ENCODE measurements at regions not wholly inside any gene's neighbourhood (a gene's known extent, or its start where the extent isn't known, plus 50 kb on each side); places are given as distances from the start of the nearest gene placed in this dataset.

DNA sequence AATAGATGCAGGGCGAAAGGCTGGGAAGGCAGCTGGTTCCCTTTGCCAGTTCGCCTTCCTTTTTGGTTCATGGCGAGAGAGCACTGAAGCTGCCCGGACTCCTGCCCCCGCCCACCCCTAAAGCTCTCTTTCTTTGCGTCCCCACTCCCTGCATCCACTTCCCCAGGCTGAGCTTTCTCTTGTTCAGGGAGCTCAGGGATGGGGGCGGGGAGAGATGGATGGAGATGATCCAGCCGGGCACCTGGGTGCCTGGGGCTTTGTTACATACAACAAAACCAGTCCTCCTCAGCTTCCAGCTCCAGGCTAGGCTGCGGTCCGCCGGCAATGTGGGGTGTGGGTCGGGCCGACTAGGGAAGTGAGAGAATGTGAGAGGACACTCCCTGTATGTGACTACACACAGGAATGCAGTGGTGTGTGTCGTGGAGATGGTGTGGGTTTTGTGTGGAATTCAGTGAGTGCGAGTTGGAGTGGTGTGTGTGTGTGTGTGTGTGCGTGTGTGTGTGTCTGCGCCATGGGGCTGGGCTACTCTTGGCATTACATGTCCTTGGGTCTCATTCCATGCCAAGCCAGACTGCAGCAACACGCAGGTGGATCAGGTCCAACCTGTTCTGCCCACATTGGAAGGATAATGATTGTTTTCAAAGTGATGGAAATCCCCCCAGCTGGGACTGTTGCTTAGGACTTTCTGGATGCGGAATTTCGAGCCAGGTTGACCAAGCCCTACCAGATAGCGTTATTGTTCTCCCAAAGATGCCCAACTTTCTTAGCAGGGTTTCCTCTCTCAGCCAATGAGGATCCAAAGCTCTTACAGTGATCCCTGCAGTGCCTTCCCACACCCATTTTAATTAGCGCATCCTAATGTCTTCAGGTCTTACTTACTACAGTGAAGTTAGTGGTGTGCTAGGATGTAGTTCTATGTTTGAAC is 149.4 kb upstream of the CHRDL1 start:
- no peaks in the 10 kb centered on the region for H3K27me3 ChIP-seq (ENCODE audit: low read length)
- TF ChIP-seq, protein P1, sequence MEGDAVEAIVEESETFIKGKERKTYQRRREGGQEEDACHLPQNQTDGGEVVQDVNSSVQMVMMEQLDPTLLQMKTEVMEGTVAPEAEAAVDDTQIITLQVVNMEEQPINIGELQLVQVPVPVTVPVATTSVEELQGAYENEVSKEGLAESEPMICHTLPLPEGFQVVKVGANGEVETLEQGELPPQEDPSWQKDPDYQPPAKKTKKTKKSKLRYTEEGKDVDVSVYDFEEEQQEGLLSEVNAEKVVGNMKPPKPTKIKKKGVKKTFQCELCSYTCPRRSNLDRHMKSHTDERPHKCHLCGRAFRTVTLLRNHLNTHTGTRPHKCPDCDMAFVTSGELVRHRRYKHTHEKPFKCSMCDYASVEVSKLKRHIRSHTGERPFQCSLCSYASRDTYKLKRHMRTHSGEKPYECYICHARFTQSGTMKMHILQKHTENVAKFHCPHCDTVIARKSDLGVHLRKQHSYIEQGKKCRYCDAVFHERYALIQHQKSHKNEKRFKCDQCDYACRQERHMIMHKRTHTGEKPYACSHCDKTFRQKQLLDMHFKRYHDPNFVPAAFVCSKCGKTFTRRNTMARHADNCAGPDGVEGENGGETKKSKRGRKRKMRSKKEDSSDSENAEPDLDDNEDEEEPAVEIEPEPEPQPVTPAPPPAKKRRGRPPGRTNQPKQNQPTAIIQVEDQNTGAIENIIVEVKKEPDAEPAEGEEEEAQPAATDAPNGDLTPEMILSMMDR (IDR thresholded peaks at IDR 0.05; ENCODE audit: insufficient read depth, low read length, poor library complexity, severe bottlenecking): no peak
- TF ChIP-seq EZH2phosphoT487 (conservative IDR thresholded peaks at IDR 0.05; ENCODE audit: low read length): no peak
- no peaks in the 10 kb centered on the region for H3F3A ChIP-seq (ENCODE audit: insufficient read depth)
- H3K79me2 ChIP-seq (ENCODE audit: insufficient read depth, low read length): no peaks in the 10 kb centered on the region
- H3K9ac ChIP-seq (ENCODE audit: low read length): no peak overlapping the region
- no peak overlapping the region for H3K4me2 ChIP-seq (ENCODE audit: low read depth, low read length, poor library complexity, severe bottlenecking)
- no peak overlapping the region for H2AFZ ChIP-seq (ENCODE audit: low read depth, low read length, severe bottlenecking)
- no peaks in the 10 kb centered on the region for H3K9me2 ChIP-seq (replicated peaks; ENCODE audit: insufficient read depth, low read length)
- H3K9me3 ChIP-seq (ENCODE audit: insufficient read depth, low read length): no peaks in the 10 kb centered on the region
- H4K20me1 ChIP-seq (ENCODE audit: low read depth, low read length): no peaks in the 10 kb centered on the region
- no peaks in the 10 kb centered on the region for H3K36me3 ChIP-seq (ENCODE audit: low read length)
- no peak overlapping the region for H3K4me3 ChIP-seq (ENCODE audit: insufficient read depth, low read length, poor library complexity, severe bottlenecking)
- no peak overlapping the region for H3K27ac ChIP-seq (ENCODE audit: low read depth, low read length)

DNA sequence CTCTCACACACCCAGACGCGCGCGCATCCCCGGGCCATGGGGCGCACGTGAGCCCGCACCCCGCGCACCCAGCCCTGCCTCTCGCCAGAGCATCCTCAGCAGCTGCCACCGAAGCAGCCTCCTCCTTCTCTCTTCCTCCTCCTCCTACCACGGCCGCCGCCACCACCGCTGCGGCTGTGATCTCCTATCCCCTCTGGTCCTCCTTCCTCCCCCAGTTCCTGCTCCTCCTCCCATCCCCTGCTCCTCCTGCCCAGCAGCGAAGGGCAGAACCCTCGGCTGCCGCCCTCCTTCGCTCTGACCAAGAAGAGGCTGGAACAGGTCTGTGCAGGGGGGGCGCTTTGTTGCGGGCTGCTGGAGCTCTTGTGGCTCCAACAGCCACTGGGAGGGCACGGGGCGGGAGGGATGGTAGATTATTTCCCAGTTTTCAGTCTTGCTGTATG is 148.7 kb upstream of the CHRDL1 start:
- no peaks in the 10 kb centered on the region for H3K36me3 ChIP-seq (ENCODE audit: low read length)
- H3K27me3 ChIP-seq (ENCODE audit: low read length): no peaks in the 10 kb centered on the region
- H2AFZ ChIP-seq (ENCODE audit: low read depth, low read length, severe bottlenecking): no peak overlapping the region
- H3K9ac ChIP-seq (ENCODE audit: low read length): no peak overlapping the region
- no peaks in the 10 kb centered on the region for H4K20me1 ChIP-seq (ENCODE audit: low read depth, low read length)
- TF ChIP-seq, protein P1 (IDR thresholded peaks at IDR 0.05; ENCODE audit: insufficient read depth, low read length, poor library complexity, severe bottlenecking): no peak
- no peak for TF ChIP-seq EZH2phosphoT487 (conservative IDR thresholded peaks at IDR 0.05; ENCODE audit: low read length)
- no peak overlapping the region for H3K4me3 ChIP-seq (ENCODE audit: insufficient read depth, low read length, poor library complexity, severe bottlenecking)
- no peak overlapping the region for H3K27ac ChIP-seq (ENCODE audit: low read depth, low read length)
- no peak overlapping the region for H3K4me2 ChIP-seq (ENCODE audit: low read depth, low read length, poor library complexity, severe bottlenecking)
- no peaks in the 10 kb centered on the region for H3K9me2 ChIP-seq (replicated peaks; ENCODE audit: insufficient read depth, low read length)
- H3K79me2 ChIP-seq (ENCODE audit: insufficient read depth, low read length): no peaks in the 10 kb centered on the region
- H3K9me3 ChIP-seq (ENCODE audit: insufficient read depth, low read length): no peaks in the 10 kb centered on the region
- H3F3A ChIP-seq (ENCODE audit: insufficient read depth): no peaks in the 10 kb centered on the region

DNA sequence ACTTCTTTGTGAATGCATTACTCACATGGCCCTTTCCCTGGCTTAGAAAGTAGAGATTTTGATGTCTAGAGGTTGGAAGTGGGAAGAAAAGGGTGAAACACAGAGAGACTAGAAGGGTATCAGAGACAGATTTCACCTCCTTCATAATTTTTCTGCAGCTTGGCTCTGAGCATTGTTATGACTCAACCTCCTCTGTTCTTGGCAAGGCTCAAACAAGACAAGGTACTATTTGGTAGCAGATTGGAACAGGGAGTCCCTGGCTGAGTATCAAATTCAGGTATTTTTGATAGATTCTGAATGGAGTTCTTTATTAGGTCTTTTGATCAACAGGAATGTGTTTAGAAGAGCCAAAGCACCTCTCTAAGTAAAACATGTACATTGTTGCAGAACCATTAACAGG is 146.3 kb upstream of the CHRDL1 start:
- Histone ChIP-seq H3K9me2 (replicated peaks; ENCODE audit: insufficient read depth, low read length) (no peaks in the 10 kb centered on the region), H3K27me3 (ENCODE audit: low read length) (no peaks in the 10 kb centered on the region), H3K27ac (ENCODE audit: low read depth, low read length) (no peak overlapping the region), H3K79me2 (ENCODE audit: insufficient read depth, low read length) (no peaks in the 10 kb centered on the region), H3K9me3 (ENCODE audit: insufficient read depth, low read length) (no peaks in the 10 kb centered on the region), H3K4me2 (ENCODE audit: low read depth, low read length, poor library complexity, severe bottlenecking) (no peak overlapping the region), H2AFZ (ENCODE audit: low read depth, low read length, severe bottlenecking) (no peak overlapping the region), H4K20me1 (ENCODE audit: low read depth, low read length) (no peaks in the 10 kb centered on the region), H3K9ac (ENCODE audit: low read length) (no peak overlapping the region), H3F3A (ENCODE audit: insufficient read depth) (no peaks in the 10 kb centered on the region), H3K4me3 (ENCODE audit: insufficient read depth, low read length, poor library complexity, severe bottlenecking) (no peak overlapping the region), H3K36me3 (ENCODE audit: low read length) (no peaks in the 10 kb centered on the region)
- no peak for TF ChIP-seq EZH2phosphoT487 (conservative IDR thresholded peaks at IDR 0.05; ENCODE audit: low read length)
- TF ChIP-seq, protein P1 (IDR thresholded peaks at IDR 0.05; ENCODE audit: insufficient read depth, low read length, poor library complexity, severe bottlenecking): no peak
